Erythroblast (primary cell): ENCODE measurements at regions not wholly inside any gene's neighbourhood (a gene's known extent, or its start where the extent isn't known, plus 50 kb on each side); places are given as distances from the start of the nearest gene placed in this dataset.

Experiments
- DNase-seq, 2 experiments: peaks; one replicate each; lab custom pipeline; 2025; lab: John Stamatoyannopoulos, UW
- GATA1 ChIP-seq: IDR thresholded peaks from 2 replicates; pipeline ENCODE4 v1.6.1; 2011; ENCODE audit warnings: low read depth, mild to moderate bottlenecking, control low read depth, low read length, moderate library complexity
- POLR2A ChIP-seq: IDR thresholded peaks from 2 replicates; pipeline ENCODE4 v1.6.1; 2011; ENCODE audit warnings: mild to moderate bottlenecking, low read length

DNA sequence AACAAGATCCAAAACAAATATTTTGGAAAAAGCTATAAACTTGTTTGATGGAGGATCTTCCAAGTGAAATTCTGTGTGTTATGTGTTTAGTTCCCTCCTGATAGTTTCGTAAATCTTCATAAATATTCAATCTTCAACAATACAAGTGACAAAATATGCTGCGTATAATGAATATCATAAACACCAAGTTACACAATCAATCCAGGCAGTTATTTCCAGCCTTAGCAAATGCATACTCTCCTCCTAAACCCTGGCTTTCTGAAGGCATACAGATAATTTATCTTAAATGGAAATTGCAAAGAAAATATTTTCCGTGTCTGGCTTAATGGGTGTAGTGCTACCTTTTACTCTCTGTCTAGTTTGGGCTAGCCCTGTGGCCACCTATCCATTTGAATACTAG, 864.9 kb upstream of the ZWINT start:
- no peak for TF ChIP-seq POLR2A
- TF ChIP-seq GATA1: no peak
- no peak for DNase-seq

DNA sequence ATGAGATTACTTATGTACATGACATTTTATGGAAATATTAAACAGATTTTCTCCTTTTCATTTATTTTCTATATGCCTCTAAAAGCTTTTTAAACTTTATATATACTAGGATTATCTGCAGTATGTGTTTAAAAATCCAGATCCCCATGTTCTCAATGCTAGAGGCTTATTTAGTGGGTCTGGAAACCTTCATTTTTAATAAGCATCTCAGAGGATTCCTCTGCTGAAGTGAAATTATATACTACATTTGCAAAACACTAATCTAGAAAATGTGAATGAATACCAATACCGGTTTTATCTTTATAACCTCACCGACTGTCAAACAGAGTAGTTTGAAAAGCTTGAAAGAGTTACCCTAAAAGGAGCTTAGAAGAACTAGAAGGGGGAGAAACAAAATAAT, 863.8 kb upstream of the ZWINT start:
- TF ChIP-seq GATA1 (no peak), POLR2A (no peak)
- DNase-seq: no peak

DNA sequence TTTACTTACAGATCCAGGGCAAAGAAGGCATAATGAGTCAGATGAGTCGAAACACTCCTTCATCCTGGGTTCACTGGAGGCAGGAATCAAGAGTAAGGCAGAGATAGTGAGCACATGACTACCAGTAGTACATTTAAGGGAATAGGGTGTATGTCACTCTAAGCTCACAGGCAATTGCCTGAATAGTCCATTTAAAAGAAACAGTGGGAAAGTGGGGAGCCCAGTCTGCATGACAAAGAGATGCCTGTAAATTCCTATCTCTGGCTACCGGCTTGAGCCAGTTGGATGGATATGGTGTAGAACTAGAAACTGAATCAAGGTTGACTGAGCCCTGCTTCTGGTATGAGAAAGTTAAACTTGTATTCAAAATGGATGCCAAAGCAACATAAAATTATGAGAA, 861.5 kb upstream of the ZWINT start:
- no peak for TF ChIP-seq POLR2A
- no peak for TF ChIP-seq GATA1
- DNase-seq: no peak

DNA sequence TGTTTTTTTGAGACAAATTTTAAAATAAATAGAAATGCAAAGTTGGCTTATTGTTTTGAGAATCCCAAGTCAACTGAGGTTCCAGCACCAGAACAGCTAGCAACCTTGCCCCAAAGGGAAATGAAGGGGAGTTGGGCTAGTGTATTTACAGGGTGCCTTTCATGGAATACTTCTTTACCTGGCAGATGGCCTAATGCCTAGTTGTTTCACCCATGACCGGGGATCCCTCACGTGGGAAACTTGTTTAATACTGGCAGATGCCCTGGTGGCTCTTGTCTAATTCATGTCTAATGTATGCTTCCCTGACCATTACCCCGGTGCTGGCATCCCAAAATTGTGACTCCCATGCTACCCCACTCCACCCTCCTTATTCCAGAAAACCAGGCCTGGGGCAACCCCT, 861.1 kb upstream of the ZWINT start:
- TF ChIP-seq POLR2A (no peak), GATA1 (no peak)
- DNase-seq: no peak

DNA sequence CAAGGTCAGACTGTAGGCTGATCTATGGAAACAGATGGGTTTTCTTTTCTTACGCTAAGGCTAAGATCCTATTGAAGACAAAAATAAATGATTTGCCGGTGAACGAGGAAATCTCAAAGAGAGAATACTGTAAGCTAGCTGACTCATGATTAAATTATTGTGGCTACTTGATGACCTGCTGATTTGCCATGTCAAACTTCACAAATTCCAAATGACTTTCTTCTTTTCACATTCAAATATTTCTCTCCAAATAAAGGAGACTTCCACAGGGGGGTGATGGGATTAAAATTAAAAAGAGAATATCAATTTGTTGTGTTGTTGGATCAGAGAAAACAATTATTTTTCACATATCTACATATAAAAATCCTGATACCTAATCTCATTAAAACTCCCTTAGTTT, 860.6 kb upstream of the ZWINT start:
- no peak for TF ChIP-seq POLR2A
- no peak for TF ChIP-seq GATA1
- no peak for DNase-seq

DNA sequence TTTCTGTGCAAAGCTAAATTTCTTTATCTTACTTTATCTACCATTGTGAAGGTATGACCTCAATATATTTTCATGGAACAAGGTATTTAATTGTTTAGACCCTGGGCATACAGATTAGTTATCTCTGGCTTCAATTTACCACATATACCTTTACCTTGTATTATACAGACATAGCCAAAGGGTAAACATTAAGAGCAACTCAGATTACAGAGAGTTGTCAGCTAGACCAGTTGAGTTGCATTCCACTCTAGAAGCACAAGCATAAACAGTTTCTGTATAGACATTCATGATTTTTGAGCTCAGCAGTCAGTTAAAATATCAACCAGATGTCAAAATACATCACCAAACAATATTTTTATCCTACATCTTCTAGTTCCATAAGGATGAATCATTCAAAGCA, 857.3 kb upstream of the ZWINT start:
- DNase-seq: no peak
- TF ChIP-seq POLR2A: no peak

DNA sequence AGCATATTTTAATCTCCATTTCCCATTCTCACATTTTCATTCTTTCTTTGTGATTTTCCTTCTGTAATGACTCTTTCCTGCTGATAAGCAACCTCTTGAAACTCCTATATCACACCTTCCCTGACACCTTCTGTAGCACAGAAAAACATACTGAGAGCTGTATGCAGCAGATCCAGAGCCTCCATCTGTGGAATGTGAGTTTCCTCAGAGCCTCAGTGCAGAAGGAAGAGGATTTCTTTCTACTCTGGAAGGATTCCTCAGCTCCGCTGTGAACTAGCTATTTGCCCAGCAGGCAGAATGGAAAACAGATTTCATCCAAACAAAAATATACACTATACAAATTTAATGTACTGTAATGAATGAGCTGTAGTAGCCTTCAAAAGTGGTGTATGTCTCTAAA, 841.3 kb upstream of the ZWINT start:
- TF ChIP-seq POLR2A: no peak
- no peak for TF ChIP-seq GATA1
- DNase-seq: no peak

DNA sequence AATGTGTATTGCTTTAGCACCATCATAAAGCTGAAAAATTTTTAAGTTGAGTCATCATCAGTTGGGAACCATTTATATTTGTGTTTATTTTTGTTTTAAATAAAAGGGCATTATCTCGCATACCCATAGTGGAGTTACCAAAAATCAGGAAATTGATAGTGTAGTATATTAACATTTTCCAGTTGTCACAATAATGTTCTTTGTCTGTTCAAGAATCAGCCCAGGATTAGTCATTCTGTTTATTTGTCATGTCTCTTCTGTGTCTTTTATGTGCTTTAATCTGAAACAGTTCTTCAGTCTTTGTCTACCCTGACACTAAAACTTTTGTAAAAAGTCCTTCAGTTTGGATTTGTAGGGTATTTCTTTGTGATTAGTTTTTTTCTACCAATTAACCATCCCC, 827.8 kb upstream of the ZWINT start:
- no peak for DNase-seq
- TF ChIP-seq POLR2A (no peak), GATA1 (no peak)

DNA sequence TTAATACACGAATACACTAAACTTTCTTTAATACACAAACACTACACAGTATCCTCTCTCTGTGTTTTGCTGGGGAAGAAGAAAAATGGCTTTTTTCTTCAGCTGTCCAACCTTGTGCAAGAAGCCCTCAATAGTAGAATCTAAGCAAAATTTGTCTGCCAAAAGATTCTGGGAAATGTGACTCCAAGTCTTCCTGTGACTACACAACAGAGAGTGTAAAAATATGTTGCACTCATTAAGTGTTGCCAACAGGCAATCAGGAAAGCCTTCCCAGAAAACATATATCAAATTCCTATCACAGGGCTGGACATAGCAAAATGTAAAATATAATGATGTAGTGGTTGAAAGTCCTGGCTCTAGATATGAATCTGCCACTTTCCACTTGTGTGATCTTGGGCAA, 825.1 kb upstream of the ZWINT start:
- DNase-seq: no peak
- TF ChIP-seq GATA1: no peak
- no peak for TF ChIP-seq POLR2A

DNA sequence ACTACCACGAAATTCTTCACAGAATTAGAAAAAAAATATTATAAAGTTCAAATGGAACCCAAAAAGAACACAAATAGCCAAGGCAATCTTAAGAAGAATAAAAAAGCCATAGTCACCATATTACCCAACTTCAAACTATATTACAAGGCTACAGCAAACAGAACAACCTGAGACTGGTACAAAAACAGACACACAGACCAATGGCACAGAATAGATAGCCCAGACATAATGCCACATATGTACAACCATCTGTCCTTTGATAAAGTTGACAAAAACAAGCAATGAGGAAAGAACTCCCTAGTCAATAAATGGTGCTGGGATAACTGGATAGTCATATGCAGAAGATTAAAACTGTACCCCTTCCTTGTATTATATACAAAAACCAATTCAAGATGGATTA, 808.5 kb upstream of the ZWINT start:
- TF ChIP-seq POLR2A (no peak), GATA1 (no peak)
- no peak for DNase-seq

DNA sequence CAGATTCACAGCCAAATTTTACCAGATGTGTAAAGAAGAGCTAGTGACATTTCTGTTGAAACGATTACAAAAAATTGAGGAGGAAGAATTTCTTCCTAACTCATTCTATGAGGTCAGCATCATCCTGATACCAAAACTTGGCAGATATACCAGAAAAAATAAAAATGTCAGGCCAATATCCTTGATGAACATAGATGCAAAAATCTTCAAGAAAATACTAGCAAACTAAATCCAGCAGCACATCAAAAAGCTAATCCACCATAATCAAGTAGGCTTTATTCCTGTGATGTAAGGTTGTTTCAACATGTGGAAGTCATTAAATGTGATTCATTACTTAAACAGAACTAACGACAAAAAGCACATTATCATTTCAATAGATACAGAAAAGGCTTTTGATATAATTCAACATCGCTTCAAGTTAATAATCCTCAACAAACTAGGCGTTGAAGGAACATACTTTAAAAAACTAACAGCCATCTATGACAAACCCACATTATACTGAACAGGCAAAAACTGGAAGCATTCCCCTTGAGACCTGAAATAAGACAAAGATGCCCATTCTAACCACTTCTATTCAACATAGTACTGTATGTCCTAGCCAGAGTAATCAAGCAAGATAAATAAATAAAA, 807.7 kb upstream of the ZWINT start:
- DNase-seq: no peak
- no peak for TF ChIP-seq GATA1
- no peak for TF ChIP-seq POLR2A

DNA sequence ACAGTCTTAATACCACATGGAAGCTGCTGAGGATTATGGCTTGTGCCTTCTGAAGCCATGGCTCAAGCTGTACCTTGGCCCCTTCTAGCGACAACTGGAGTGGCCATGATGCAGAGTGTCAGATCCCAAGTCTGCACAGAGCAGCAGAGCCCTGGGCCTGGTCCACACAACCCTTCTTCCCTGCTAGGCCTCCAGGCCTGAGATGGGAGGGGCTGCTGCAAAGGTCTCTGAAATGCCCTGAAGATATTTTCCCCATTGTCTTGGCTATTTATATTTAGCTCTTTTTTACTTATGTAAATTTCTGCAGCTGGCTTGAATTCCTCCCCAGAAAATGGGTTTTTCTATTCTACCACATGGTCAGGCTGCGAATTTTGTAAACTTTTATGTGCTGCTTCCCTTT, 804.6 kb upstream of the ZWINT start:
- DNase-seq: no peak
- no peak for TF ChIP-seq POLR2A
- TF ChIP-seq GATA1: no peak

DNA sequence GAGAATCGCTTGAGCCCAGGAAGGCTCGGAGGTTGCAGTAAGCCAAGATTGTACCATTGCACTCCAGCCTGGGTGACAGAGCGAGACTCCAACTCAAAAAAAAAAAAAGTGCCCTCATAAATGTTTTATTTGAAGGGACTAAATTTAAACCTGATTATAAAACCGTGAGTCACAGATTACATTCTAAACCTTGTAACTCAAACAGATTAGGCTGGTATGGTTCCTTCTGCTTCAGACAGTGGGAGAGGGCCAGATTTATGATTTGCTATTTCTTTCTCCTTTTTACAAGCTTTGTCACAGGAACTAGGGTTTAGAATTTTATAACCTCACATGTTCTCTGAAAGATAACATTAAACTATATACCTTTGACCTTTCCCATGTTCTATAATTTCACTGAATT, 801.2 kb upstream of the ZWINT start:
- no peak for DNase-seq
- TF ChIP-seq GATA1 (no peak), POLR2A (no peak)

DNA sequence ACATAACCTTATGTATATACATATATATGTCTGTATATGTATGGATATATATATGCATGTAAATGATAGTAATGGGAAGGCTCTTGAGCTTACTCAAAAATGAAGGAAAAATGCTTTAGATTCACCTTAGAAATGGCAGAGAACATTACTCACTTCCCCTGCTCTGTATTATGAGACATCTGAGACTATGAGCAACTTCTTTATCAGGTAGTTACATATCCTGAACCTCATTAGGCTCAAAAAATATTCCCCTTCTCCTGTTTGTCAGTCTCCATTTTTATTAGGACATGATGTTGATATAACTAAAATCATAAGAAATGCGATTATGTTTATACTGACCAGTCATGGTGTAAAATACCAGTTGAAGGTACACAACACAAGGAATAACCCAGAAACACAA, 800.1 kb upstream of the ZWINT start:
- TF ChIP-seq GATA1 (no peak), POLR2A (no peak)
- DNase-seq: no peak

DNA sequence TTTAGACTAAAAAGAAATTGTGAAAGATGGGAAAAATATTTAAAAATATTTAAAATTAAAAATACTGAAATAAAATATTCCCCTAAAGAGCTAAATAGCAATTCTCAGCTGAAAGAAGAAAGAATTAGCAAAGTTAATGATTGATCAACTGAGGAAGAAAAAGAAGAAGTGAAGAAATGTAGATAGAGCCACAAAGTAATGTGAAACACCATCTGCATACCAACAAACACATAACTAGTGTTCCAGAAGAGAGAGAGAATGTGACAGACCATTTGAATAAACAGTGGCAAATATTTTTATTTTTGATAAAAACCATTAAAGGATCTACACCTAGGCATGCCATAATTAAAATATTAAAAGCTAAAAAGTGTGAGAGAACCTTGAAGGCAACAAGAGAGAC, 784.5 kb upstream of the ZWINT start:
- TF ChIP-seq POLR2A: no peak
- no peak for TF ChIP-seq GATA1

DNA sequence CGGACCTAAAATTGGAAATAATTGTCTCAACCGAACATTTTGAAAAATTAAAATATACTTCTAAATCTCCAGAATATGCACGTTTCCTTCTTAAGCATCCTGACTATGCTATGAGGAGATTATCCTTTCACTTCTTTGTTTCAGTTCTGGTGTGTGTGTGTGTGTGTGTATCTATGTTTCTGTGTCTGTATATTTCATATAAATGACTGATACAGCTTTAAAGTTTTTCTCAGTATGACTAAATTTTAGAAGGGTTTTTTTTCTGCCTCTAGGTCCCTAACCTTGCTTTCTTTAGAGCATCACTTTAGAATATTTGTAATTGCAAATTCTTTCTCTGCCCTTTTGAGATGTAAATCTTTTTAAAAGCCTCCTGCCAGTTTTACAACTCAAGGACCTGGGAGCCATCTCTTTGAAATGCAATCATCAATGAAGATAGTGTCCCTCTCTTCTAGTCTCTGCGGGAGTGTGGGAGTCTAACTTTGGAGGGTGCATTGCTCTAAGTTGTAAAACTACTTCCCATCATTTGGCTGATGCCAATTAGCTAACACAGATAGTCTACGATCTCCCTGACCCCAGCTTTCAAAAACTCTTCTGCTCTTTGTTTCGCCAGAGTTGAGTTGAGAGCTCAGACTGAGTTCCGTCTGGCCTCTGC, 782.0 kb upstream of the ZWINT start:
- no peak for DNase-seq

More for the DNA sequence above, 784.5 kb upstream of the ZWINT start:
- DNase-seq: no peak

More for the DNA sequence above, 782.0 kb upstream of the ZWINT start:
- no peak for TF ChIP-seq POLR2A
- no peak for TF ChIP-seq GATA1
